Glutamatergic neuron (in vitro differentiated cells): ENCODE measurements at regions not wholly inside any gene's neighbourhood (a gene's known extent, or its start where the extent isn't known, plus 50 kb on each side); places are given as distances from the start of the nearest gene placed in this dataset.

ENCODE experiments used
- DNase-seq: peaks from one replicate; pipeline ENCODE4 v3.0.0; 2022
- H3K27ac Mint-ChIP-seq: one replicate; pipeline ENCODE4 v1.8.0; 2020; ENCODE audit warnings: mild to moderate bottlenecking, mixed read lengths, inconsistent platforms; ENCODE audit not compliant: unreplicated experiment
- H3K27me3 Mint-ChIP-seq: one replicate; pipeline ENCODE4 v1.8.0; 2020; ENCODE audit warnings: mild to moderate bottlenecking, moderate library complexity, mixed read lengths, inconsistent platforms; ENCODE audit not compliant: unreplicated experiment
- H3K36me3 Mint-ChIP-seq: one replicate; pipeline ENCODE4 v1.8.0; 2020; ENCODE audit warnings: mild to moderate bottlenecking, mixed read lengths, inconsistent platforms; ENCODE audit not compliant: unreplicated experiment
- H3K4me1 Mint-ChIP-seq: one replicate; pipeline ENCODE4 v1.8.0; 2020; ENCODE audit warnings: mild to moderate bottlenecking, low read depth, mixed read lengths, inconsistent platforms; ENCODE audit not compliant: unreplicated experiment
- H3K4me3 Mint-ChIP-seq: one replicate; pipeline ENCODE4 v1.8.0; 2020; ENCODE audit warnings: mild to moderate bottlenecking, mixed read lengths, inconsistent platforms; ENCODE audit not compliant: unreplicated experiment
- H3K9me3 Mint-ChIP-seq: one replicate; pipeline ENCODE4 v1.8.0; 2020; ENCODE audit warnings: mild to moderate bottlenecking, moderate library complexity, mixed read lengths, inconsistent platforms; ENCODE audit not compliant: unreplicated experiment
- TF ChIP-seq, protein P1 (sequence below): fragments of 200-600 bp; sonication (generic); IDR thresholded peaks from one replicate; pipeline ENCODE4 v1.5.0; 2021; ENCODE audit not compliant: partially characterized antibody, unreplicated experiment

DNA sequence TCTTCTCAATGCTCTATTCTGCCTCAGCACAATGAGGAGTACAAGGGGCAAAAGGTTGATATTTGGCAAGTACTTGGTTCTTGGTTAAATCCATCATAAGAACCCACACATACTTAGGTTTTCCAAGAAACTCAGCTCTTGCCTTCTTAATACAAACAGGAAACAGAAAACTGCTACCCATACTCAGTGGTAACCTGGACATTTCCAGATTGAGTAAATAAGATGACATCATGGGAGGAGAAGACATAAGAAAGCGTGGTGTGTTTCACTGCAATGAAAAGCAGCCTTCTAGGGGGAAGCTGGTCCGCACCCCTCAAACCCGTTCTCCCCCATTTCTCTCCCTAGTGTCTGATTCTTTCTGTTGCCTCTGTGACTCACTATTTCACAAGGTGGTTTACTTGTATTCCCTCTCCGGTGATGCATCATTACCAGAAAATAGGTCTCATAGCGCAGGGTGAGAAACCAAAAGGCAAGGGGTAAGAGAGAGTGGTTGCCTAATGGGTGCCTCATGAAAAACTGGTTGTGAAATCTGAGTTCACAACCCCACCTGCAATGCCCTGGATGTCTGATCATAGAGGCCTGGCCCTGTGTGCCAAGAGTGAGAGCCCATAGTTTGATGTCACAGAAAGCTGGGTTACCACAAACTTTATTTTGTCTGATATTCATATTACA is 326.5 kb upstream of the TBX3 start:
- no peaks in the 10 kb centered on the region for H3K4me1 Mint-ChIP-seq
- no peak overlapping the region for H3K27ac Mint-ChIP-seq
- peaks cover 9% of the 10 kb centered on the region for H3K27me3 Mint-ChIP-seq
- H3K36me3 Mint-ChIP-seq: no peaks in the 10 kb centered on the region
- TF ChIP-seq, protein P1, sequence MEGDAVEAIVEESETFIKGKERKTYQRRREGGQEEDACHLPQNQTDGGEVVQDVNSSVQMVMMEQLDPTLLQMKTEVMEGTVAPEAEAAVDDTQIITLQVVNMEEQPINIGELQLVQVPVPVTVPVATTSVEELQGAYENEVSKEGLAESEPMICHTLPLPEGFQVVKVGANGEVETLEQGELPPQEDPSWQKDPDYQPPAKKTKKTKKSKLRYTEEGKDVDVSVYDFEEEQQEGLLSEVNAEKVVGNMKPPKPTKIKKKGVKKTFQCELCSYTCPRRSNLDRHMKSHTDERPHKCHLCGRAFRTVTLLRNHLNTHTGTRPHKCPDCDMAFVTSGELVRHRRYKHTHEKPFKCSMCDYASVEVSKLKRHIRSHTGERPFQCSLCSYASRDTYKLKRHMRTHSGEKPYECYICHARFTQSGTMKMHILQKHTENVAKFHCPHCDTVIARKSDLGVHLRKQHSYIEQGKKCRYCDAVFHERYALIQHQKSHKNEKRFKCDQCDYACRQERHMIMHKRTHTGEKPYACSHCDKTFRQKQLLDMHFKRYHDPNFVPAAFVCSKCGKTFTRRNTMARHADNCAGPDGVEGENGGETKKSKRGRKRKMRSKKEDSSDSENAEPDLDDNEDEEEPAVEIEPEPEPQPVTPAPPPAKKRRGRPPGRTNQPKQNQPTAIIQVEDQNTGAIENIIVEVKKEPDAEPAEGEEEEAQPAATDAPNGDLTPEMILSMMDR: no peak
- H3K4me3 Mint-ChIP-seq: no peak overlapping the region
- DNase-seq: no peak
- H3K9me3 Mint-ChIP-seq: no peaks in the 10 kb centered on the region

DNA sequence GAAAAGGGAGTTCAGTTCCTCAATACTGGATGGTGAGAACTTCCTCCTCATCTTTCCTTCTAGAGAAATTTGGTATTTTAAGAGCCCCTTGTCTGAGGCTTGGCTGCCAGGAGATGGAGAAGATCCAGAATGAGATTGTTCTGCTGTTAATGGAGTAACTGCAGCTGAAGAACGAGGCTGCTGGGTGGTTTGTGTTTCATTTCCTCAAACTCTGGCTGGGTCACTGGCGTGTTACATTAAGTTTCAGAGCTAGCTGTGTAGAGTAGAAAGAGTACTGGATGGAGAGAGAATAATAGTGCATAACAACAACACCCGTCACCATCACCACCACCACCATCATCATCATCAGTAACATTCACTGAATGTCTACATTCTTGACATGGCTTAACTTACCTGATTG is 325.0 kb upstream of the TBX3 start:
- no peaks in the 10 kb centered on the region for H3K4me1 Mint-ChIP-seq
- H3K27ac Mint-ChIP-seq: no peak overlapping the region
- H3K4me3 Mint-ChIP-seq: no peak overlapping the region
- peaks cover 9% of the 10 kb centered on the region for H3K27me3 Mint-ChIP-seq
- H3K36me3 Mint-ChIP-seq: no peaks in the 10 kb centered on the region
- TF ChIP-seq, protein P1: no peak
- no peak for DNase-seq
- no peaks in the 10 kb centered on the region for H3K9me3 Mint-ChIP-seq

DNA sequence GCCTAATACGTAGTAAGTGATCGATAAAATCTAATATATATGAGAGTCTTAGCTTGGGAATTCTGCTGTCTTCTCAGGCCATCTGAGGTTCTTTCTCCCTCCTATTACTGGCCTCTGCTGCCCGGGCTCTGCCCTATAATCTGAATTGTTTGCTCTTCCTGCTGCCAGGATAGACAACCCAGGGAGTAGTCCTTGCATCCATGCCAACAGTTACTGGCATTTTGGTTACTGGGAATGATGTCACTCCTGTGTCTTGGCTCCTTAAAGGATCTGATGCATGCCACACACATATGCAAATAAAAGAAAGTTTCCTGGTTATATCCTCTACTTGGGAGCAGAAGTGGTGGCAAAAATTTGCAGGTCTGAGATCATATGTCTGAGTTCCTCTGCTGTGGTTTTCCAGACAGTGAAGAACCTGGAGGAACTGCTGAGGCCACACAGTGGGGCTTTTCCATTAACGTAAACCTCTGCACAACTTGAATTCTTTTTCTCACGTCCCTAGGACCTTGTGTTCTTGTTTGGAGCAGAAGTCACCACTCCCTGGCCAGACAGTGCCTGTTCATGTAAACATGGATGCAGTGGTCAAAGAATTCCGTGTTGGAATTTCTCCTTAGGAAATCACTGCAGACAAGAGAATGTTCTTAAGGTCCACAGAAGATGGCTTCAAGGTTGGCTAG is 320.6 kb upstream of the TBX3 start:
- Mint-ChIP-seq H3K4me1 (no peaks in the 10 kb centered on the region), H3K36me3 (no peaks in the 10 kb centered on the region), H3K9me3 (peaks cover 1% of the 10 kb centered on the region), H3K27ac (no peak overlapping the region), H3K4me3 (no peak overlapping the region), H3K27me3 (peaks cover 9% of the 10 kb centered on the region)
- DNase-seq: no peak
- TF ChIP-seq, protein P1: no peak

DNA sequence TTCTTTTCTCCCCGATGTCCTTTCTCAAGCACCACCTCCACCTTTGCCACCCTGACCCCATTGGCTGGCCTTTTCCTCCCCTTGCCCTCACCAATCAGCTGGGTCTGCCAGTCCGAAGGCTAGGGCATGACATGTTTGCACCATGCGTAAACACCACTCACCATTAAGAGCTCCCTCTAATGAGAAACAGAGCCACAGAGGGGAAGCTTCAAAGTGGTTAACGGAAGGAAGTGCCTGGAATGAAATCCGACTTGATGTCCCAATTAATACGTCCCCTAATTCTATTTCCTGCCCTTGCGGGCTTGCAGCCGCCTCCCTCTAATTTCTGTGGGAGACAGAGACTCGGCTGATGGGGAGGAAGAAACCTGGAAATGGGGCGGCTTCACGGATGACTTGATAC is 318.5 kb upstream of the TBX3 start:
- Mint-ChIP-seq H3K27ac (no peak overlapping the region), H3K4me1 (no peaks in the 10 kb centered on the region), H3K4me3 (no peak overlapping the region), H3K36me3 (no peaks in the 10 kb centered on the region), H3K27me3 (peaks cover 7% of the 10 kb centered on the region), H3K9me3 (peaks cover 1% of the 10 kb centered on the region)
- no peak for DNase-seq
- TF ChIP-seq, protein P1: no peak

DNA sequence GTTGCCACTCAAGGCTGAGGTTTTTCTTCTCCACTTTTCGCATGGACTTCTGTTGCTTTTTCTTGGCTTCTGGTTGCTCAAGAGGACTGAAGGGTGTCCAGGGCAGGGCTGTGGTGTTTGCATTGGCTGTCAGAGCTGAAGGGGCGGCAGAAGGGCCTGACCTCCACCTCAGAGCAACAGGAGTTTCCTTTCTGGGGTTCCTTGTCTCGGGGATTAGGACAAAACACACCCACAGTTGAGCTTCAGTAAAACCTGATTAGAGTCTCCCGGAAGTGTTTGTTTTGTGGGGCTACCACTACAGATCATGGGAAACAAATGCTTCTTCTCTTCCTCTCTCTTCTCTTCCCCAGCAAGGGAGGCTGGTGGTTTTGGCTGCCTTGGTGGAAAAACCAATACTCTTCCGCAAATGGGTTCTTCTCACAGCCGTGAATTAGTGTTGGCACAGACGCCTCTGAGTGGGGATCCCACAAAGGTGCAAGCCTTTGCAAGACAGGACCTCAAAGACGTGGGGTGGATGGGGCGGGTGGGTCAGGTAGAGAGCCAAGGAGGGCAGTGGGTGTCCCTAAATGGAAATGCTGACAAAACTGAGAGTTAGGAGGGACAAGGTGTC is 317.7 kb upstream of the TBX3 start:
- peaks cover 7% of the 10 kb centered on the region for H3K27me3 Mint-ChIP-seq
- peaks cover 1% of the 10 kb centered on the region for H3K9me3 Mint-ChIP-seq
- DNase-seq: no peak
- TF ChIP-seq, protein P1: no peak
- no peaks in the 10 kb centered on the region for H3K36me3 Mint-ChIP-seq
- H3K4me3 Mint-ChIP-seq: no peak overlapping the region
- no peak overlapping the region for H3K27ac Mint-ChIP-seq
- H3K4me1 Mint-ChIP-seq: no peaks in the 10 kb centered on the region
